Right lobe of liver (tissue), 4 donors: ENCODE measurements at regions not wholly inside any gene's neighbourhood (a gene's known extent, or its start where the extent isn't known, plus 50 kb on each side); places are given as distances from the start of the nearest gene placed in this dataset.

Experiments
- POLR2A ChIP-seq: fragments of 450-650 bp; IDR thresholded peaks from one replicate; pipeline ENCODE4 v1.6.1; 2017; ENCODE audit warnings: antibody characterized with exemption, mild to moderate bottlenecking
- TF ChIP-seq, protein P1 (sequence below), 4 donors: fragments of 200-600 bp in 3 of 4; fragments of 450-650 bp in 1 of 4; IDR thresholded peaks; one replicate each; pipeline versions ENCODE4 v1.5.1 to v1.8.0; 2016 to 2022; ENCODE audit warnings: antibody characterized with exemption in 4 of 4, mild to moderate bottlenecking in 2 of 4
- donor health status: DM: no; HTN: no; CAD: no.
- donor health status: DM: no; HTN: no; CAD: no.
- donor health status: DM: no; HTN: yes; CAD: no.

- TF ChIP-seq, protein P1, sequence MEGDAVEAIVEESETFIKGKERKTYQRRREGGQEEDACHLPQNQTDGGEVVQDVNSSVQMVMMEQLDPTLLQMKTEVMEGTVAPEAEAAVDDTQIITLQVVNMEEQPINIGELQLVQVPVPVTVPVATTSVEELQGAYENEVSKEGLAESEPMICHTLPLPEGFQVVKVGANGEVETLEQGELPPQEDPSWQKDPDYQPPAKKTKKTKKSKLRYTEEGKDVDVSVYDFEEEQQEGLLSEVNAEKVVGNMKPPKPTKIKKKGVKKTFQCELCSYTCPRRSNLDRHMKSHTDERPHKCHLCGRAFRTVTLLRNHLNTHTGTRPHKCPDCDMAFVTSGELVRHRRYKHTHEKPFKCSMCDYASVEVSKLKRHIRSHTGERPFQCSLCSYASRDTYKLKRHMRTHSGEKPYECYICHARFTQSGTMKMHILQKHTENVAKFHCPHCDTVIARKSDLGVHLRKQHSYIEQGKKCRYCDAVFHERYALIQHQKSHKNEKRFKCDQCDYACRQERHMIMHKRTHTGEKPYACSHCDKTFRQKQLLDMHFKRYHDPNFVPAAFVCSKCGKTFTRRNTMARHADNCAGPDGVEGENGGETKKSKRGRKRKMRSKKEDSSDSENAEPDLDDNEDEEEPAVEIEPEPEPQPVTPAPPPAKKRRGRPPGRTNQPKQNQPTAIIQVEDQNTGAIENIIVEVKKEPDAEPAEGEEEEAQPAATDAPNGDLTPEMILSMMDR (IDR thresholded peaks at IDR 0.05): no peak
- TF ChIP-seq POLR2A: no peak
These were observed 1052.4 kb downstream of the BCL11B start for GRCh38 chr14:98219638-98220037.
